HCT116 (cell line): ENCODE measurements at regions not wholly inside any gene's neighbourhood (a gene's known extent, or its start where the extent isn't known, plus 50 kb on each side); places are given as distances from the start of the nearest gene placed in this dataset.

ENCODE experiments used
- CEBPB ChIP-seq: IDR thresholded peaks from 2 replicates; pipeline ENCODE4 v1.6.1; 2012; ENCODE audit warnings: low read depth
- EZH2 ChIP-seq: fragments of 200-600 bp; sonication (generic); IDR thresholded peaks from 2 replicates; pipeline ENCODE4 v1.6.1; 2017; ENCODE audit warnings: antibody characterized with exemption, mixed run types

DNA sequence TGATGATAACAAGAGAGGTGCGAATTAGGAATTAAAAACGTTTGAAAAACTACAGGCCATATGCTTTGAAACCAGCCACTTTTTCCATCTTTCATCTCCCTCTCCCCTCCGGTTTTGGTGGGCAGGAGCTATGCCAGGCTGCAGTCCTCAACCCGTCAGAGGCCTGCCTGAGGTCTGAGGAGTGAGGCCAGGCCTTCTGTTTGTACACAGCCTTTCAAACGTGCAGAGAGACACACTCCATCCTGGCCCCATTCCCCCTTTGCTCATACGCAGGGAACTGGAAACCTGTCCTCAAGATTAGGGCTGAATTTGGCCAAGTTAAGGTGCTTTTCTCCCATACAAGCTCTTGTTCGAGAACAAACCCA is 74.5 kb downstream of the ZIC5 start:
- TF ChIP-seq CEBPB (no peak), EZH2 (no peak)
